A673 (cell line): ENCODE measurements at regions not wholly inside any gene's neighbourhood (a gene's known extent, or its start where the extent isn't known, plus 50 kb on each side); places are given as distances from the start of the nearest gene placed in this dataset.
"Not testable (repeated sequence)": the region's sequence is repeated elsewhere in the genome, so short reads cannot be mapped to it uniquely, and the experiment has no call there.

Experiments
- BruUV-seq: library from RNA; stranded (reverse); fragments of 400-500 nt; replicated peaks from 2 replicates; lab custom pipeline; 2021; lab: Mats Ljungman, UMichigan
- CTCF ChIA-PET: fragments of 300-600 bp; sonication (Branson Sonifier 250); formaldehyde crosslinking; loops from one replicate; lab custom pipeline; 2022; ENCODE audit warnings: antibody characterized with exemption; lab: Charles Lee
- POLR2A ChIA-PET: fragments of 300-600 bp; sonication (Branson Sonifier 250); formaldehyde crosslinking; loops from one replicate; lab custom pipeline; 2022; ENCODE audit warnings: antibody characterized with exemption; ENCODE audit not compliant: low non-redundant PET; lab: Charles Lee
- DNase-seq: peaks from one replicate; pipeline ENCODE4 v3.0.0-alpha.2; 2015; ENCODE audit warnings: low spot score
- H3K27ac ChIP-seq: fragments of 200-600 bp; sonication (generic); 2 replicates; pipeline ENCODE4 v1.5.1; 2016; ENCODE audit warnings: mixed run types, low read depth, mild to moderate bottlenecking, mixed read lengths, antibody characterized with exemption, low read length; ENCODE audit not compliant: poor library complexity, severe bottlenecking
- H3K27me3 ChIP-seq: fragments of 200-600 bp; sonication (generic); replicated peaks from 2 replicates; pipeline ENCODE4 v1.6.1; 2017; ENCODE audit warnings: mixed run types, low read depth, mild to moderate bottlenecking, mixed read lengths, antibody characterized with exemption, low read length; ENCODE audit not compliant: insufficient read depth, poor library complexity
- H3K36me3 ChIP-seq: fragments of 200-600 bp; sonication (generic); 2 replicates; pipeline ENCODE4 v1.6.1; 2016; ENCODE audit warnings: mixed run types, mild to moderate bottlenecking, mixed read lengths, antibody characterized with exemption, low read length; ENCODE audit not compliant: insufficient read depth, poor library complexity, severe bottlenecking
- H3K4me1 ChIP-seq: fragments of 200-600 bp; sonication (generic); 2 replicates; pipeline ENCODE4 v1.6.1; 2017; ENCODE audit warnings: mixed run types, mild to moderate bottlenecking, mixed read lengths, antibody characterized with exemption, low read length; ENCODE audit not compliant: insufficient read depth, poor library complexity, severe bottlenecking
- H3K4me3 ChIP-seq: fragments of 200-600 bp; sonication (generic); 2 replicates; pipeline ENCODE4 v1.5.1; 2016; ENCODE audit warnings: low read depth, mixed run types, mild to moderate bottlenecking, mixed read lengths, low read length; ENCODE audit not compliant: poor library complexity, severe bottlenecking
- H3K9me3 ChIP-seq: fragments of 200-600 bp; sonication (generic); 2 replicates; pipeline ENCODE4 v1.6.1; 2016; ENCODE audit warnings: mixed run types, low read depth, mild to moderate bottlenecking, mixed read lengths, antibody characterized with exemption, low read length; ENCODE audit not compliant: poor library complexity, severe bottlenecking
- EZH2 ChIP-seq: fragments of 200-600 bp; sonication (generic); IDR thresholded peaks from 2 replicates; pipeline ENCODE4 v1.6.1; 2017; ENCODE audit warnings: borderline replicate concordance, low read depth, mild to moderate bottlenecking, mixed read lengths, antibody characterized with exemption, low read length; ENCODE audit not compliant: poor library complexity, severe bottlenecking
- intact Hi-C: fragments of 100-400 bp; cut with micrococcal nuclease; formaldehyde crosslinking; loops from one replicate; pipeline ENCODE4 v1.10.0; 2022; ENCODE audit not compliant: unreplicated experiment
- TF ChIP-seq, protein P1 (sequence below): fragments of 300-800, 200-600 bp; sonication (generic); conservative IDR thresholded peaks from 2 replicates; pipeline ENCODE4 v1.5.1; 2017; ENCODE audit warnings: low read depth, mild to moderate bottlenecking, antibody characterized with exemption, low read length, moderate library complexity, mixed read lengths

- Histone ChIP-seq H3K4me1 (no peaks in the 10 kb centered on the region), H3K36me3 (no peaks in the 10 kb centered on the region), H3K4me3 (no peak overlapping the region), H3K27me3 (no peaks in the 10 kb centered on the region), H3K9me3 (no peaks in the 10 kb centered on the region), H3K27ac (no peak overlapping the region)
- ChIA-PET POLR2A (no interaction called here), CTCF (no interaction called here)
- no peak for DNase-seq
- intact Hi-C loops: no loop called here
- BruUV-seq: no TSS peak
- TF ChIP-seq EZH2: no peak
- TF ChIP-seq, protein P1, sequence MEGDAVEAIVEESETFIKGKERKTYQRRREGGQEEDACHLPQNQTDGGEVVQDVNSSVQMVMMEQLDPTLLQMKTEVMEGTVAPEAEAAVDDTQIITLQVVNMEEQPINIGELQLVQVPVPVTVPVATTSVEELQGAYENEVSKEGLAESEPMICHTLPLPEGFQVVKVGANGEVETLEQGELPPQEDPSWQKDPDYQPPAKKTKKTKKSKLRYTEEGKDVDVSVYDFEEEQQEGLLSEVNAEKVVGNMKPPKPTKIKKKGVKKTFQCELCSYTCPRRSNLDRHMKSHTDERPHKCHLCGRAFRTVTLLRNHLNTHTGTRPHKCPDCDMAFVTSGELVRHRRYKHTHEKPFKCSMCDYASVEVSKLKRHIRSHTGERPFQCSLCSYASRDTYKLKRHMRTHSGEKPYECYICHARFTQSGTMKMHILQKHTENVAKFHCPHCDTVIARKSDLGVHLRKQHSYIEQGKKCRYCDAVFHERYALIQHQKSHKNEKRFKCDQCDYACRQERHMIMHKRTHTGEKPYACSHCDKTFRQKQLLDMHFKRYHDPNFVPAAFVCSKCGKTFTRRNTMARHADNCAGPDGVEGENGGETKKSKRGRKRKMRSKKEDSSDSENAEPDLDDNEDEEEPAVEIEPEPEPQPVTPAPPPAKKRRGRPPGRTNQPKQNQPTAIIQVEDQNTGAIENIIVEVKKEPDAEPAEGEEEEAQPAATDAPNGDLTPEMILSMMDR: no peak
These were observed 62.9 kb upstream of the TMPRSS2 start for GRCh38 chr21:41570791-41571355.

DNA sequence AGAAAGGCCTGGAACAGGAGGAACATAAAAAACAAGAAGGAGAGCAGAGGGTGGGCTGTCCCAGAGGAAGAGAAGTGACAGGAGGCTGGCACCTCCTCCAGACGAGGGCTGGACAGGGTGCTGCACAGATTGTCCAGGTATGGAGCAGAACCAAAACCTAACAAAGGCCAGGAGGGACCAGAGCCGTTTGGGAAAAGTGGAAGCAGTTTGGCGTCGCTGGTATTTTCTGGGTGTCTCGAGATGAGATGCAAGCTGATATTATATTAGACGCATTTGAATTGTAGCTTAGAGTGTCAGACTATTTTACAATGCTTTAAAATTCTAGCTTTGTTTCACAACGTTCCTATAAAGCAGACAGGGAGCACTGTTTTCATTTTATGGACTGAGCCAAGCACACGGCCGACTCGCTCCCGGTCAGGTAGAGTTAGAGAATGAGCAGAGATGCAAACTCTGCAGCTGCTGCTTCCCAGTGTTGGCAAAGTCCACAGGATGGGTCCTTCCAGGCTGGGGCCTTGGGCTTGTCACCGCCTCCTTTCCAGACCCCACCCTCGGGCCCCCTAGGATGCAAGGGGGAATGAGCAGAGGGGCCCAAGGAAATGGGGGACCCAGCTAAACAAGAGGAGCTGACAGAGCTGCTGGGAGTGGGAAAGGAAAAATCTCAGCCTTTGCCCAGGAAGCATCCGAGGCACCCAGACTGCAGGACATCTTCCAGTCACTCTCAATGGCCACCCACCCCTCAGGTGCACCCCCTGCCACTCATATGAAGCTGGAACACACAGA is 60.8 kb upstream of the TMPRSS2 start:
- BruUV-seq: no TSS peak
- Histone ChIP-seq H3K27me3 (no peaks in the 10 kb centered on the region), H3K36me3 (no peaks in the 10 kb centered on the region), H3K4me3 (no peak overlapping the region), H3K27ac (no peak overlapping the region), H3K4me1 (no peaks in the 10 kb centered on the region), H3K9me3 (no peaks in the 10 kb centered on the region)
- ChIA-PET CTCF (no interaction called here), POLR2A (no interaction called here)
- no peak for TF ChIP-seq EZH2
- TF ChIP-seq, protein P1: no peak
- intact Hi-C loops: no loop called here
- DNase-seq: no peak

DNA sequence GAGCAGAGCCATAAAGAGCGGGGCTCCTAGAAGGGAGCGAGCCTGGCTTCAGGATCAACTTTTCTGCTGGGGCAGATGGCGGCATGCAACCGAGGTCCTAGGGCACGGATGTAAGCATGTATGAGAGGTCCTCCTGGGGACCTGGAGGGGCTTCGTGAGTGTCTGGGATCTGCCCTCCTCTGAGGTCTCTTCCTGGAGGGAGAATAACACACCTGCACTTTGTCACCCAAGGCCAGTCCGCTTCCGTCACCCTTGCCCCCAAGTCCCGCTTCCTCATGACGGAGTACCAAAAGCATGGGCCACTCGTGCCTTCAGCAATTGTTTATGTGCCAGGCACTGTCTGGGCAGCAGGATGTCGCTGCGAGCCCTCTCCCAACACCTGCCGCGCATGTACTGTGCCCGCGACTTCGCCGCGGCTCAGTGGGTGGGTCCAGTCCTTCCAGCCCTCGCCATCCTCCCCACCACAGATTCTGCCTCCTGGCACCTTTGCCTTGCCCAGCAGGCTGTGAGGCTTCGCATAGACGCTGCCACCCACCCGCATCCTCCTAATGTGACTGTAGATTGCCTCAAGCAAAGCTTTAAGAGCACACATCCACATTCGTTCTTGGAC is 60.0 kb upstream of the TMPRSS2 start:
- Histone ChIP-seq H3K4me1 (no peaks in the 10 kb centered on the region), H3K4me3 (no peak overlapping the region), H3K36me3 (no peaks in the 10 kb centered on the region), H3K27me3 (no peaks in the 10 kb centered on the region), H3K9me3 (no peaks in the 10 kb centered on the region), H3K27ac (no peak overlapping the region)
- intact Hi-C loops: no loop called here
- TF ChIP-seq EZH2: no peak
- TF ChIP-seq, protein P1: no peak
- ChIA-PET CTCF (no interaction called here), POLR2A (no interaction called here)
- DNase-seq: no peak
- BruUV-seq: no TSS peak

DNA sequence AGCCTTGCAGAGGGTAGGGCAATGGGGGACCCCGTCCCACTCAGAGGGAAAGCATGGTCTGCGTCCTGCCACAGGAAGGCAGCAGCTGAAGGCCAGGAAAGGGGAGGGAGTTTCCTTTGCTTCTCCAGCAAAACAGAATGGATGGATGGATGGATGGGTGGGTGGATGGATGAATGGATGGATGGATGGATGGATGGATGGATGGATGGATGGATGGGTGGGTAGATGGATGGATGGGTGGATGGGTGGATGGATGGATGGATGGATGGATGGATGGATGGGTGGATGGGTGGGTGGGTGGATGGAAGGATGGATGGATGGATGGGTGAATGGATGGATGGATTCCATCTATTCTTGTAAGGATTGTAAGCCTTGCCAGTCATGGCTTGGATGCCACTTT is 59.3 kb upstream of the TMPRSS2 start:
- H3K9me3 ChIP-seq, intact Hi-C loops, H3K36me3 ChIP-seq, BruUV-seq, H3K27ac ChIP-seq, H3K27me3 ChIP-seq, DNase-seq, POLR2A ChIA-PET, H3K4me3 ChIP-seq, H3K4me1 ChIP-seq: not testable (repeated sequence)
- CTCF ChIA-PET: interaction anchor here (0.6 kb wide), 1 partner anchor 24 kb away, joined by 6 read pairs; no protein-coding TSS in a partner anchor
